ENCODE measurements at regions not wholly inside any gene's neighbourhood (a gene's known extent, or its start where the extent isn't known, plus 50 kb on each side); places are given as distances from the start of the nearest gene placed in this dataset.

DNA sequence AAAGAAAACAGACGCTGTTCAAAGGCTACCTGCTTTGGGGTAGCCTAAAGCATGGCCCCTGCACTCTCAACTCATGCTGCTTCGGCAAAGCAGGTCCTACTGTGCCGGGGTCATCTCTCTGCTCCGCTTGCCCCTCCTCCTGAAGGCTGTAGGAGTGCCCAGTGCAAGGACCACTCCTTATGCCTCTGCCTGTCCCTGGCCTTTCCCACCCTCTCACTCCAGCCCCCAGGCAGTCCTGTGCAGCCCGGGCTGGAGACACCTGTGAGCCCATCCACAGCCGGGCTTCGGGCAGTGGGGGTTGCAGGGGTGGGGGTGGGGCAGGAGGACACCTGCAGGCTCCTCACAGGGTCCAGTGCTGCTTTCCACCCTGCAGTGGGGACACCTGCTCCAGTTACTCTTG lies 69.1 kb downstream of the ACKR3 start:
- TF ChIP-seq, protein P1, sequence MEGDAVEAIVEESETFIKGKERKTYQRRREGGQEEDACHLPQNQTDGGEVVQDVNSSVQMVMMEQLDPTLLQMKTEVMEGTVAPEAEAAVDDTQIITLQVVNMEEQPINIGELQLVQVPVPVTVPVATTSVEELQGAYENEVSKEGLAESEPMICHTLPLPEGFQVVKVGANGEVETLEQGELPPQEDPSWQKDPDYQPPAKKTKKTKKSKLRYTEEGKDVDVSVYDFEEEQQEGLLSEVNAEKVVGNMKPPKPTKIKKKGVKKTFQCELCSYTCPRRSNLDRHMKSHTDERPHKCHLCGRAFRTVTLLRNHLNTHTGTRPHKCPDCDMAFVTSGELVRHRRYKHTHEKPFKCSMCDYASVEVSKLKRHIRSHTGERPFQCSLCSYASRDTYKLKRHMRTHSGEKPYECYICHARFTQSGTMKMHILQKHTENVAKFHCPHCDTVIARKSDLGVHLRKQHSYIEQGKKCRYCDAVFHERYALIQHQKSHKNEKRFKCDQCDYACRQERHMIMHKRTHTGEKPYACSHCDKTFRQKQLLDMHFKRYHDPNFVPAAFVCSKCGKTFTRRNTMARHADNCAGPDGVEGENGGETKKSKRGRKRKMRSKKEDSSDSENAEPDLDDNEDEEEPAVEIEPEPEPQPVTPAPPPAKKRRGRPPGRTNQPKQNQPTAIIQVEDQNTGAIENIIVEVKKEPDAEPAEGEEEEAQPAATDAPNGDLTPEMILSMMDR (IDR thresholded peaks at IDR 0.05), result no peak
- TF ChIP-seq ZFX (IDR thresholded peaks at IDR 0.05; ENCODE audit: borderline replicate concordance), result no peak
- H3K27ac ChIP-seq, result no peak overlapping the region

DNA sequence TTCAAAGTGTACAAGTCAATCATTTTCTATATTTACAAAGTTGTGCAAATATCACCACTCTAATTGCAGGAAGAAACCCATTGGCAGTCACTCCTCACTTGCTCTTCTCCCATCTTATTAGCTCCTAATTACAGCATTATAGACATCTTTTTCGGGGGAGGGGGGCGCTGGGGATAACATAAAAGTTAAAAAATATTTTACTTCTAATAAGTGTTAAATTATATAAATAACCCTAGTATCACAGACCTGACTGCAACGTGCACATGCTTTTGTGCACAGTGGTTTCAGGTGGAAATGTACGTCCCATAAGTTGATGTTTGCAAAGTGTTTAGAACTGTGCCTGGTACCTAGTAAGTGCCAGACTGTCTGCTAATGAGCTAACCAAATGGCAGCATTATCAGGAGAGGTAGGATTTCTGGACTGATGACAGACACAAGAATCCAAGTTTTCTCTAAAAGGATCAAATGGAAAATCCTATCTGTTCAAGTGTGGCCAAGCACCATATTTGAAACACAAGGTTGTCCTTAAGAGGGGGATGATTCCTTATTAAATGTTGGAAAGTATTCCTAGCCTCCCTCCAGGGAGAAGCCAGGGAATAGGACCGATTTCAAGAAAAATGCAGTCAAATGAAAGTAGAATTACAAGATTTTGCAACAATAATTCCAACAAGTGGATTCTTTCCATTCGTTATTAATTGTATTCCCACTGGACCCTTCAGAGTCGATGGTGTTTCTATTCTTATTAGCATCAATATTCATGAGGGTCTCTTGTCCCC lies 70.0 kb downstream of the ACKR3 start:
- H3K27ac ChIP-seq, result no peak overlapping the region
- no peak for TF ChIP-seq ZFX (IDR thresholded peaks at IDR 0.05; ENCODE audit: borderline replicate concordance)
- TF ChIP-seq, protein P1 (IDR thresholded peaks at IDR 0.05), result no peak

DNA sequence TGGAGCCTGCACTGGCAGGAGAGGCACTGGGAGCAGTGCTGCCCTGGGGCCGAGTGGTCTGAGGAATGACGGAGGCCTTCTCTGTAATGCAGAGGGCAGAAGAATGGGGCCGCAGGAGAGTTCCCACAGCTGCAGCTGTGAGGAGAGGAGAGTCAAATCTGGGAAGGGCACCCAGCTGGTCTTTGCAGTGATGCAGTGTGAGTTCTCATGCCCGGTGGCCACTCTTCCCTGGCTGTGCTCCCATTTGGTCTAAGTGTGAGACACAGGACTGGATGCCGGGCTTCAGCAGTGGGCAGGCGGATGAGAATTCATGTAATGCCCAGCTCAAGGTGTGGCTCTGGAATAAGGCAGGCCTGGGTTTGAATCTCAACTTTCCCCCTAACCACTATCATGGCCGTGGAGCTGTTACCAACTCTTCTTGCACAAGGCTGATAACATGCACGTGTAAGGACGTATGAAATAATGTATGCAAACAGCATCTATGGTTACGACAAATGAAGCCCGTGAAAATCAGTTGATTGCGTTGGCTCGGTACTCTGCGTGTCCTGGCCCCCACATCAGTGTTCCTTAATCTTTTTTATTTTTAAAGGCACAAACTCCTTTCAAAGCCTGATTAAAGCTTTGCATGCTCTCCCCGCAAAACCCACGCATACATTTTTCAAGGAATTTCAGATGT lies 71.6 kb downstream of the ACKR3 start:
- TF ChIP-seq, protein P1 (IDR thresholded peaks at IDR 0.05), result no peak
- no peak for TF ChIP-seq ZFX (IDR thresholded peaks at IDR 0.05; ENCODE audit: borderline replicate concordance)
- no peak overlapping the region for H3K27ac ChIP-seq

DNA sequence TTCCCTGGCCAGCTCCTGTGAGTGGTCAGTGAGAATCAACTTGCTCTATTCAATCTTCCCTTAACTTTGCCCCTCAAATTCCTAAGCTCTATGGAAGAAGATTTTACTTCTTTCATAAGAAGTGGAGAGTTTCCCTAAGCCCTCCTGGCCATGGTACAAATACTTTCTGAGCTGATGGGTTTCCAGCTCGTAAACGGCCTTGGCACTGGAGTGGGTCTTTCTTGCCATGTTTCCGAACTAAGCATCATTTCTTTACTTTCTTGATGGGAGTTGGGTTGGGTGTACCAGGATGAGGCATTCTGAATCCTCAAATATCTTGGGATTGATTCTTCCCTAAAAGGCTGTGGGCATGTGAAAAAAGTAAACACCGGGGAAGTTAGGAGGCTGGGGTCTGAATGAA lies 72.5 kb downstream of the ACKR3 start:
- TF ChIP-seq, protein P1 (IDR thresholded peaks at IDR 0.05), result no peak
- no peak for TF ChIP-seq ZFX (IDR thresholded peaks at IDR 0.05; ENCODE audit: borderline replicate concordance)
- no peak overlapping the region for H3K27ac ChIP-seq

DNA sequence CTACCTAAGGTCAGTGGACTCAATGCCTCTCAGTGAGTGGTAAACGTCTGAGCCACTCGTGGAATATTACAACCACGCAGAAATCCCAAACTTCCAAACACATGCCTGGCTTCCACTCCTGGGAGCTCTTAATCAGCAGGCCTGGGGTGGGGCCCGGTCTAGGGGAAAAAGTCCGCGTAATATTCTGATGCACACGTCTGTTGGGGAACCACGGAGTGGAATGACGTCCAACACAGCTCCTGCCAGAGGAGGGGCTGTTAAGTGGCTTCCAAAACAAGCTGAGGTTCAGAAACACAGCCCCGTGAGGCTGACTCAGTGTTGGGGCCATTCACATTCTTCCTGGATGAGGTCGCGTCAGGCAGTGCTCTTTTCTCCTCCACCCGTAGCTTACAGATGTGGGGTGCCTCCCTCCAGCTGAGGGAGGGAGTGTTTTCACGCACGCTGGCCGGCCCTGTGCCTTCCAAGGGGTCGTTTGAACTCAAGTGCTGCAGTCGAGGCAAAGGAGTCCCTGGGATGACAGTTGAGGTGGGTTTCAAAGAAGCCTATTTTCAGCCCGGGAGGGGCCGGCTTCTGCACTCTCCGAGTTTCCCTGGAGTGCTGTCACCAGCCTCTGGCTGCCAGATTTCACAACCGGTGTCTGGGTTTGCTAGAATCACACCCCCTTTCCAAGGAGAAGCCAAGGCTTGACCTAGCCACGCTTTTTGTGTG lies 73.1 kb downstream of the ACKR3 start:
- no peak overlapping the region for H3K27ac ChIP-seq
- no peak for TF ChIP-seq ZFX (IDR thresholded peaks at IDR 0.05; ENCODE audit: borderline replicate concordance)
- TF ChIP-seq, protein P1 (IDR thresholded peaks at IDR 0.05), result no peak

DNA sequence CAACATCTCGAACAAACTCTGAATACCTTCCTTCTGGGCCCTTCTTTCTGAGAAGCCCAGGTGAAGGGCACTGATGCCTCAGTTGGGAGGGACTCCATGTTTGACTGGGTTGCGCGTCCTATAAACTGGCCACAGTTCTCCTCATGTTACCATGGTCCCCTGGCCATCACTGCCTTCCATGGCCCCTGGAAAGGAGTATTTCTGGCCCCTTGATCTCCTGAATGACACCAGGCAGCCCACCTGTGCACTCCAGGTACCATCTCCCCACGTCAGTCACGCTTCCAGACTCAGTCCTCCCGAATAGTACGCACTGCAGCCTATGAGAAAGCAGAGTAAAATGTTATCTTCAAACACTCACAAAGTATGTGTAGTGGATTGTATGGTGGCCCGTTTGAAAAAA lies 73.9 kb downstream of the ACKR3 start:
- TF ChIP-seq ZFX (IDR thresholded peaks at IDR 0.05; ENCODE audit: borderline replicate concordance), result no peak
- TF ChIP-seq, protein P1 (IDR thresholded peaks at IDR 0.05), result no peak
- no peak overlapping the region for H3K27ac ChIP-seq

Measured in 22Rv1 (cell line).